Duodenal mucosa (tissue), 2 donors: ENCODE measurements at regions not wholly inside any gene's neighbourhood (a gene's known extent, or its start where the extent isn't known, plus 50 kb on each side); places are given as distances from the start of the nearest gene placed in this dataset.

Source experiments
- H3K27ac ChIP-seq: one replicate; pipeline ENCODE4 v1.7.0; 2013; ENCODE audit warnings: low read depth, low read length
- H3K27me3 ChIP-seq, 2 donors: one replicate each; pipeline ENCODE4 v1.7.0; 2013; ENCODE audit warnings: low read length in 2 of 2, control low read depth in 1 of 2; ENCODE audit not compliant: insufficient read depth in 2 of 2, control insufficient read depth in 1 of 2
- H3K36me3 ChIP-seq, 2 donors: one replicate each; pipeline ENCODE4 v1.7.0; 2013; ENCODE audit warnings: low read length in 2 of 2, control low read depth in 1 of 2; ENCODE audit not compliant: insufficient read depth in 2 of 2, control insufficient read depth in 1 of 2
- H3K4me1 ChIP-seq, 2 donors: one replicate each; pipeline ENCODE4 v1.7.0; 2013; ENCODE audit warnings: low read length in 2 of 2, control low read depth in 1 of 2; ENCODE audit not compliant: insufficient read depth in 2 of 2, control insufficient read depth in 1 of 2
- H3K4me3 ChIP-seq, 2 donors: one replicate each; pipeline ENCODE4 v1.7.0; 2013; ENCODE audit warnings: low read length in 2 of 2, low read depth in 1 of 2
- H3K9ac ChIP-seq, 2 donors: one replicate each; pipeline ENCODE4 v1.7.0; 2013; ENCODE audit warnings: low read length in 2 of 2, low read depth in 1 of 2
- H3K9me3 ChIP-seq, 2 donors: one replicate each; pipeline ENCODE4 v1.7.0; 2013; ENCODE audit warnings: low read length in 2 of 2, control low read depth in 1 of 2; ENCODE audit not compliant: control insufficient read depth in 1 of 2

GRCh38 chr16:66197668-66198278 lies 168.7 kb upstream of the CDH5 start:
- Histone ChIP-seq H3K36me3 (no peaks in the 10 kb centered on the region), H3K27ac (no peak overlapping the region), H3K9me3 (no peaks in the 10 kb centered on the region), H3K27me3 (no peaks in the 10 kb centered on the region), H3K4me3 (no peak overlapping the region), H3K4me1 (no peaks in the 10 kb centered on the region), H3K9ac (no peak overlapping the region)

GRCh38 chr16:66196770-66197169 lies 169.7 kb upstream of the CDH5 start:
- Histone ChIP-seq H3K27ac (no peak overlapping the region), H3K9me3 (no peaks in the 10 kb centered on the region), H3K4me3 (no peak overlapping the region), H3K4me1 (no peaks in the 10 kb centered on the region), H3K36me3 (no peaks in the 10 kb centered on the region), H3K27me3 (no peaks in the 10 kb centered on the region), H3K9ac (no peak overlapping the region)

GRCh38 chr16:66194866-66195265 lies 171.6 kb upstream of the CDH5 start:
- Histone ChIP-seq H3K9me3 (no peaks in the 10 kb centered on the region), H3K4me3 (no peak overlapping the region), H3K4me1 (no peaks in the 10 kb centered on the region), H3K36me3 (no peaks in the 10 kb centered on the region), H3K27me3 (no peaks in the 10 kb centered on the region), H3K27ac (no peak overlapping the region), H3K9ac (no peak overlapping the region)

DNA sequence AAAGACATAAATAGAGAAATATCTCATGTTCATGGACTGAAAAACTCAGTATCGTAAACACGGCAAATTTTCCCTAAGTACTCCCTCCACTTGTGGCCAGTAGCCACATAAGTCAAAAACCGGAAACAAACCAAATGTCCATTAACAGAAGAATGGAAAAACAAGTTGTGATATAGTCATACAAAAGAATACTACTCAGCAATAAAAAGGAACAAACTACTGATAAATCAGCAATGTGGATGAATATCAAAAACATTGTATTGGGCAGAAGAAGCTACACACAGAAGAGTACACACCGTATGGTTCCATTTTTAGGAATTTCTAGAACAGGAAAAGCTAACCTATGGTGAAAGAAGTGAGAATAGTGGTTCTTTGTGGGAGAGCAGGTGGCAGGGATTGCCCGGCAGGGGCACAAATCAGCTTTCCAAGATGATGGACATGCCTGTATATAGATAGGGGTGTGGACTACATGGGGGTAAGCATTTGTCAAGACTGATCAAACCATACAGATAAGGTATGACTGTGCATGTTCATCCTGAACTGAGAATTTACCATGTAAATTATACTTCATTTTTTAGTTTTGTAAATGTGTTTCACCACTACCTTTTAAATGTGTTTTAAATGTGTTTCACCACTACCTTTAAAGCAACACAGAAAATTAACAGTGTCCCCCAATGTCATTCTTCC lies 172.8 kb upstream of the CDH5 start:
- H3K4me3 ChIP-seq = no peak overlapping the region
- no peaks in the 10 kb centered on the region for H3K4me1 ChIP-seq
- no peak overlapping the region for H3K9ac ChIP-seq
- H3K27ac ChIP-seq = no peak overlapping the region
- no peaks in the 10 kb centered on the region for H3K9me3 ChIP-seq
- H3K27me3 ChIP-seq = no peaks in the 10 kb centered on the region
- H3K36me3 ChIP-seq = no peaks in the 10 kb centered on the region

DNA sequence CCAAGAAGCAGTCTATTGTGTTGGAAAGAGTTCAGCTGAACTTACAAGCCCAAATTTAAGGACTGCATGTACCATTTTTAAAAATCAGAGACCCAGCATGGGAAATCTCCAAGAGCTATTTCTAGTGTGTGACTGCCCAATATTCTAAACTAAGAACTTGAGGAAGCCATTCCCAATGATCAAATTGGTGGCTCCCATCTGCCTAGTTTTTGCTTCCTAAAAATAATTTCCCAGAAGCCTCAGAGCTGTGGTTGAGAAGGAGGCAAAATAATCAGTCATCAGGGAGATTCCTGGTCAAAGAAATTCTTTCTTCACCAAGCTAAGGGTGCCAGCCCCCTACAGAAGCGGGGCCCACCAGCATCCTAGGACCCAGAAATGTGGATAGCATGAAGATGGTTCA lies 176.1 kb upstream of the CDH5 start:
- Histone ChIP-seq H3K27me3 (no peaks in the 10 kb centered on the region), H3K4me1 (no peaks in the 10 kb centered on the region), H3K9me3 (no peaks in the 10 kb centered on the region), H3K27ac (no peak overlapping the region), H3K36me3 (no peaks in the 10 kb centered on the region), H3K9ac (no peak overlapping the region), H3K4me3 (no peak overlapping the region)

DNA sequence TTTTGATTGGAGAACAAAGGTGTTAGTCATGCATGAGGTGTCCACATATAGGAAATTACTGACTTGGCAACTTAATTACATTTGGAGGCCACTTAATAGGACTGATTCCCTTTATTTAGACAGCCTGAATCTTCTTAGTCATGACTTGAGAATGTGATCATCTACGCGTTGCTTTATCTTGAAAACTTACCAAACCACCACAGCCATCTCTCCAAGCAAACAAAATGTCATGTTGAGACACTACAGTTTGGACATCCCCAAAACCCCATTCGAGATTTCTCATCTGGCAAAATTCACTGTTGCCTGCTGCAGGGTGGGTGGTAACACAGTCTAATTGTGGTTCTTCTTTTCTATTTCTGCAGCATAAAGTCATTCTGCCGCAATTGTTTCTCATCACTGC lies 176.5 kb upstream of the CDH5 start:
- Histone ChIP-seq H3K4me1 (no peaks in the 10 kb centered on the region), H3K27me3 (no peaks in the 10 kb centered on the region), H3K9ac (no peak overlapping the region), H3K36me3 (no peaks in the 10 kb centered on the region), H3K4me3 (no peak overlapping the region), H3K9me3 (no peaks in the 10 kb centered on the region), H3K27ac (no peak overlapping the region)

GRCh38 chr16:66188917-66189725 lies 177.4 kb upstream of the CDH5 start:
- H3K4me3 ChIP-seq = no peak overlapping the region
- no peak overlapping the region for H3K9ac ChIP-seq
- no peaks in the 10 kb centered on the region for H3K9me3 ChIP-seq
- H3K4me1 ChIP-seq = no peaks in the 10 kb centered on the region
- H3K27me3 ChIP-seq = no peaks in the 10 kb centered on the region
- H3K36me3 ChIP-seq = no peaks in the 10 kb centered on the region
- peak overlapping the region; percentile 7 for H3K27ac ChIP-seq

- Histone ChIP-seq H3K27me3 (no peaks in the 10 kb centered on the region), H3K4me3 (no peak overlapping the region), H3K9me3 (no peaks in the 10 kb centered on the region), H3K9ac (no peak overlapping the region), H3K36me3 (no peaks in the 10 kb centered on the region), H3K27ac (no peak overlapping the region), H3K4me1 (no peaks in the 10 kb centered on the region)
Observed at GRCh38 chr16:66186251-66186785, 180.2 kb upstream of the CDH5 start.

GRCh38 chr16:66182592-66182991 lies 183.9 kb upstream of the CDH5 start:
- Histone ChIP-seq H3K4me1 (no peaks in the 10 kb centered on the region), H3K27ac (no peak overlapping the region), H3K36me3 (no peaks in the 10 kb centered on the region), H3K9ac (no peak overlapping the region), H3K9me3 (peaks cover 0 to 8% of the 10 kb centered on the region in 2 donors), H3K4me3 (no peak overlapping the region), H3K27me3 (no peaks in the 10 kb centered on the region)

DNA sequence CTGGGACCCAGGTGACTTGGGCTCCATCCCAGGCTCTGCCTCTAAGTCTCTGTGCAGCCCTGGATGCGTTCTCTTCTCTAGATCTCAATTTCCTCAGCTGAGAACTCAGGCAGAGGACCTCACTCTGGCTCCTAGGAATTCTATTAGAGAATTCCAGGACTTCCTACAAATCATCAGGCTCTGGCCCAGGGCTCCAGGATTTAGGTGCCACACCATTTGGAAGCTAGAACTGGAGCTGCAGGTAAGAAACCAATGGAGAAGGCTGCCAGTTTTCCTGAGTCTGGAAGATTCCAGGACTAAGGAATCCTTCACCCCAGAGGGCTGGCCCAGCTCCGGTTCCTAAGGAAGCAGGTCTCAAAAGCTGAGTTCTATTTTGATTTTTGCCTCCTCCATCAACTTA lies 189.8 kb upstream of the CDH5 start:
- no peaks in the 10 kb centered on the region for H3K4me1 ChIP-seq
- no peak overlapping the region for H3K4me3 ChIP-seq
- no peaks in the 10 kb centered on the region for H3K27me3 ChIP-seq
- H3K9me3 ChIP-seq = peaks cover 0 to 8% of the 10 kb centered on the region in 2 donors
- H3K36me3 ChIP-seq = no peaks in the 10 kb centered on the region
- H3K27ac ChIP-seq = no peak overlapping the region
- H3K9ac ChIP-seq = no peak overlapping the region
